ENCODE measurements at regions not wholly inside any gene's neighbourhood (a gene's known extent, or its start where the extent isn't known, plus 50 kb on each side); places are given as distances from the start of the nearest gene placed in this dataset.

DNA sequence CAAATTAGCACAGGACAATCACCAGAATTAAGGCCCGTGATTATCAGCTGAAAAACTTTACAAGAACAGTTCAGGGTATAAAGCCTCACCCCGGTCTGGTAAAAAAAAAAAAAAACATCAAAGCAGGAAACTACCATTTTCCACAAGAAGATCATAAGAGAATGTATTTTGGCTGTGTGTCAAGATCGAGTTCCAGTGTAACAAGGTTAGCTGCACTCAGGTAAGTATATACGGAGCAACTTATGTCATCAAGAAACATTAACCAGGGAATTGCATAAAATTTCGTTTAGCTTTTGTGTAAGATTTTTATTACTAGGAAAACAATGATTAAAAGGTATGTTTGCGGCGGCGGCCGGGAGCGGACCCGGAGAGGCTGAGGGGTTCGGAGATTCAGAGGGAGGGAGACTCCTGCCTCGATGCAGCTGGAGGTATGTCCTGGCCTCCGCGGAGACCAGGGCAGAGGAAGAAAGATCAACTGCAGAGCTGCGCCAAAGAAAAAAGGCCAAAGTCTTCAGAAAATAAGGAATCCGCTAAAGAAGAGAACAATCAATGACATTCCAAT, 533.8 kb upstream of the CNTNAP2 start:
- intact Hi-C loops (cut with DNase I; ENCODE audit: low total_unique reads) = no loop called here
- no peak overlapping the region for H3K27ac ChIP-seq
- no peaks in the 10 kb centered on the region for H3K9me3 ChIP-seq
- no peak for DNase-seq
- TF ChIP-seq POLR2A (IDR thresholded peaks at IDR 0.05) = no peak
- TF ChIP-seq, protein P1, sequence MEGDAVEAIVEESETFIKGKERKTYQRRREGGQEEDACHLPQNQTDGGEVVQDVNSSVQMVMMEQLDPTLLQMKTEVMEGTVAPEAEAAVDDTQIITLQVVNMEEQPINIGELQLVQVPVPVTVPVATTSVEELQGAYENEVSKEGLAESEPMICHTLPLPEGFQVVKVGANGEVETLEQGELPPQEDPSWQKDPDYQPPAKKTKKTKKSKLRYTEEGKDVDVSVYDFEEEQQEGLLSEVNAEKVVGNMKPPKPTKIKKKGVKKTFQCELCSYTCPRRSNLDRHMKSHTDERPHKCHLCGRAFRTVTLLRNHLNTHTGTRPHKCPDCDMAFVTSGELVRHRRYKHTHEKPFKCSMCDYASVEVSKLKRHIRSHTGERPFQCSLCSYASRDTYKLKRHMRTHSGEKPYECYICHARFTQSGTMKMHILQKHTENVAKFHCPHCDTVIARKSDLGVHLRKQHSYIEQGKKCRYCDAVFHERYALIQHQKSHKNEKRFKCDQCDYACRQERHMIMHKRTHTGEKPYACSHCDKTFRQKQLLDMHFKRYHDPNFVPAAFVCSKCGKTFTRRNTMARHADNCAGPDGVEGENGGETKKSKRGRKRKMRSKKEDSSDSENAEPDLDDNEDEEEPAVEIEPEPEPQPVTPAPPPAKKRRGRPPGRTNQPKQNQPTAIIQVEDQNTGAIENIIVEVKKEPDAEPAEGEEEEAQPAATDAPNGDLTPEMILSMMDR (IDR thresholded peaks at IDR 0.05) = no peak
- H3K27me3 ChIP-seq = no peaks in the 10 kb centered on the region
- H3K4me3 ChIP-seq = no peak overlapping the region
- H3K4me1 ChIP-seq = no peaks in the 10 kb centered on the region
- H3K36me3 ChIP-seq = no peaks in the 10 kb centered on the region

DNA sequence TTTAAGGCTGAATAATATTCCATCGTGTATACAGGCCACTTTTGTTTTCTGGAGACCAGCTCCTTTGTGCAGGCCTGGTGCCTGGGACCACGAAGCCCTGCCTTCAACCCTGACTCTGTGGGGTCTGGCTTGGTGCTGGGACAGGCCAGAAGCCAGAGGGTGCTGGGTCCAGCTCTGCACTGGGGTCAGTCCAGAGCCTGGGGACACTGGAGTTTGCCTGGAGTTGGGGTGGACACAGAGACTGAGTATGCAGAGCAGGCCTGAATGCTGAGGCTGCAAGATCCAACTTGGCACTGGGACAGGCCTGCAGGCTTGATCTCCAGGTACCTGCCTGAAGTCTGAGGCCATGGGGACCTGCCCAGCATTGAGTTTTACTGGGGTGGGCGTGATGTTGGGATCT, 558.8 kb upstream of the CNTNAP2 start:
- intact Hi-C loops (cut with DNase I; ENCODE audit: low total_unique reads) = no loop called here
- TF ChIP-seq, protein P1 (IDR thresholded peaks at IDR 0.05) = no peak
- no peak for TF ChIP-seq POLR2A (IDR thresholded peaks at IDR 0.05)
- Histone ChIP-seq H3K4me1 (no peaks in the 10 kb centered on the region), H3K27me3 (no peaks in the 10 kb centered on the region), H3K27ac (no peak overlapping the region), H3K4me3 (no peak overlapping the region), H3K36me3 (no peaks in the 10 kb centered on the region), H3K9me3 (no peaks in the 10 kb centered on the region)
- no peak for DNase-seq

DNA sequence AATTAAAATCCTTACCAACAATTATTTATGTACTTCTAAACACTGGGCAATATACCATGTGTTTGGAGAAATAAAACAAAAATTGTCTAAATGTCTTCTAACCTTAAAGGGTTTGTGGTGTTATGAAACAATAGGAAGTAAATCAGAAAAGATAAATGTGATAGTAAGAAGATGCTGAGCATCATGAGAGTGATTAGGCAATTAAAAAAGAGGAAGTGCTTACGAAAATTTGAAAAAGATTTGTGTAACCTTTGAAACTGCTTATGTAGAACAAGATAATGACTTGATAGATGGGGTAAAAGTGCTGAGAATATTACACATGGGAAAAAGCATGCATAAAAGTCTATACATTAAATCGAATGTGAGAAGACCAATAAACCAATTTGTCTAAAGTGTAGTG, 573.4 kb upstream of the CNTNAP2 start:
- H3K4me3 ChIP-seq = no peak overlapping the region
- H3K9me3 ChIP-seq = no peaks in the 10 kb centered on the region
- intact Hi-C loops (cut with DNase I; ENCODE audit: low total_unique reads) = no loop called here
- H3K27me3 ChIP-seq = no peaks in the 10 kb centered on the region
- TF ChIP-seq, protein P1 (IDR thresholded peaks at IDR 0.05) = no peak
- TF ChIP-seq POLR2A (IDR thresholded peaks at IDR 0.05) = no peak
- no peak for DNase-seq
- H3K4me1 ChIP-seq = no peaks in the 10 kb centered on the region
- no peak overlapping the region for H3K27ac ChIP-seq
- no peaks in the 10 kb centered on the region for H3K36me3 ChIP-seq

DNA sequence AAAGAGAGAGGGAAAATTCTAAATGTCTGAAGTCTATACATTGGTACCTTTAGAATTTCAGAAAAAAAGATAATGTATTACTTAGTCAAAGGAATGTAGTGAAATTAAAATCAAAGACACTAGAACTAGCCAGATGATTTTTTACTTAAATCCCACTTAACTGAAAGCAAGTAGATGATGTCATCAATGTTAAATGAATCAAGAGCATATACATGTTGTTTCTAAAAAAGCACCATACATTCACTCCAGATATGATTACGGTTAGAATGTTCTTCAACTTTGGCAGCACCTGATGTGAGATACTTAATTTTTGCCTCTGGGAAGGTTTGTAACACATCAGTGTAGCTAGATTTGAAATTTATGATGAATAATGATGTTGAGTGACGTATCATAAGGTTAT, 576.7 kb upstream of the CNTNAP2 start:
- intact Hi-C loops (cut with DNase I; ENCODE audit: low total_unique reads) = no loop called here
- Histone ChIP-seq H3K9me3 (no peaks in the 10 kb centered on the region), H3K27ac (no peak overlapping the region), H3K4me1 (no peaks in the 10 kb centered on the region), H3K36me3 (no peaks in the 10 kb centered on the region), H3K27me3 (no peaks in the 10 kb centered on the region), H3K4me3 (no peak overlapping the region)
- DNase-seq = no peak
- no peak for TF ChIP-seq POLR2A (IDR thresholded peaks at IDR 0.05)
- TF ChIP-seq, protein P1 (IDR thresholded peaks at IDR 0.05) = no peak

DNA sequence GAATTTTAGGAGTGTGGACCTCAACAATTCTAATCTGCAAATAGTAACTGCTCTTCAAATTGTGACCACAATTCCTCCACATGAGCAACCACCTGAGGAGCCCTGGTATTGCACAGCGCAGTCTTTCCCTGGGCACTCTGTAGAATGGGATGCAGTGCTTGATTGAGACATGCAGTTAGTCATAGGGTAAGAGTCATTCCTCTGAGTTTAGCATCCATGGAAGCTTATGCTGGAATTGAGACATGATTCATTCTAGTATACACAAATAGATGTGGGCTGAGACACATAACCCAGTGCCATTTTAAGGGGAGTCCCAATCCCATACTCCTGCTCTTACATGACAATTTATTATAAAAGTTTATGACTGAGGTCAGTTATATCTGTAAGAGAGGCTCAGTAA, 582.3 kb upstream of the CNTNAP2 start:
- TF ChIP-seq, protein P1 (IDR thresholded peaks at IDR 0.05) = no peak
- TF ChIP-seq POLR2A (IDR thresholded peaks at IDR 0.05) = no peak
- Histone ChIP-seq H3K36me3 (no peaks in the 10 kb centered on the region), H3K4me1 (no peaks in the 10 kb centered on the region), H3K27ac (no peak overlapping the region), H3K9me3 (no peaks in the 10 kb centered on the region), H3K27me3 (no peaks in the 10 kb centered on the region), H3K4me3 (no peak overlapping the region)
- DNase-seq = no peak
- intact Hi-C loops (cut with DNase I; ENCODE audit: low total_unique reads) = no loop called here
